ENCODE measurements at regions not wholly inside any gene's neighbourhood (a gene's known extent, or its start where the extent isn't known, plus 50 kb on each side); places are given as distances from the start of the nearest gene placed in this dataset.

GRCh38 chr14:84323978-84324377, 1206.0 kb upstream of the FLRT2 start:
- TF ChIP-seq CTCF (IDR thresholded peaks at IDR 0.05): no peak
- TF ChIP-seq POLR2AphosphoS5 (IDR thresholded peaks at IDR 0.05; ENCODE audit: low read depth, low read length): no peak
- no peak for TF ChIP-seq TCF7L2 (IDR thresholded peaks at IDR 0.05; ENCODE audit: low read depth, low read length)
- TF ChIP-seq REST (IDR thresholded peaks at IDR 0.05; ENCODE audit: insufficient read depth in 1 of 2, low read depth in 2 of 2, low read length in 1 of 2): no peak
- no peak for TF ChIP-seq SIN3A (IDR thresholded peaks at IDR 0.05; ENCODE audit: borderline replicate concordance, insufficient read depth, low read depth, low read length)
- ChIA-PET POLR2A (no interaction called here), CTCF (no interaction called here)
- Histone ChIP-seq H3K9me3 (ENCODE audit: control insufficient read depth, insufficient read depth, low read depth, low read length) (no peaks in the 10 kb centered on the region), H3K27ac (ENCODE audit: low read length) (no peak overlapping the region), H3K4me1 (ENCODE audit: control insufficient read depth, insufficient read depth, low read length) (no peaks in the 10 kb centered on the region), H3K36me3 (ENCODE audit: control insufficient read depth, insufficient read depth, low read length) (no peaks in the 10 kb centered on the region), H3K4me3 (ENCODE audit: low read depth in 2 of 2, low read length in 2 of 2) (no peak overlapping the region), H3K27me3 (ENCODE audit: control insufficient read depth, insufficient read depth, low read length) (no peaks in the 10 kb centered on the region)
- in situ Hi-C loops (cut with HindIII; ENCODE audit: low pct_unique_long_range_greater_than_20kb, low sequenced_read_pairs): no loop called here
- ATAC-seq (no peak), DNase-seq (ENCODE audit: low read depth, low spot score) (no peak)
- no TSS peak for BruUV-seq (replicated peaks)
- intact Hi-C loops (cut with micrococcal nuclease; ENCODE audit: unreplicated experiment): no loop called here

DNA sequence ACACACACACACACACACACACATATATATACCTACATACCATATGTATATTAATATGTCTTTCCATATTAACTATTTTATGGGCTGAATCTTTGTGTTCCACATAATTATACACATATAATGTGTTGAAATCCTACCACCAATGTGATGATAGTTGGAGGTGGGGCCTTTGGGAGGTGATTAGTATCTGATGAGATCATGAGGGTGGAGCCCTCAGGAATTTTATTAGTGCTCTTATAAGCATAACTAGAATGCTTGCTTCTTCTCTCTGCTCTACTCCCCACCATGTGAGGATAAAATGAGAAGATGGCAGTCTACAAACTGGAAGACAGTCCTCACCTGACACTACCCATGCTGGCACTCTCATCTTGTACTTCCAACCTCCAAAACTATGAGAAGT, 1193.5 kb upstream of the FLRT2 start:
- Histone ChIP-seq H3K4me3 (ENCODE audit: low read depth in 2 of 2, low read length in 2 of 2) (no peak overlapping the region), H3K27me3 (ENCODE audit: control insufficient read depth, insufficient read depth, low read length) (no peaks in the 10 kb centered on the region), H3K27ac (ENCODE audit: low read length) (no peak overlapping the region), H3K36me3 (ENCODE audit: control insufficient read depth, insufficient read depth, low read length) (no peaks in the 10 kb centered on the region), H3K9me3 (ENCODE audit: control insufficient read depth, insufficient read depth, low read depth, low read length) (no peaks in the 10 kb centered on the region), H3K4me1 (ENCODE audit: control insufficient read depth, insufficient read depth, low read length) (no peaks in the 10 kb centered on the region)
- POLR2A ChIA-PET: no interaction called here
- DNase-seq (ENCODE audit: low read depth, low spot score) (no peak), ATAC-seq (no peak)
- BruUV-seq (replicated peaks): no TSS peak
- in situ Hi-C loops (cut with HindIII; ENCODE audit: low pct_unique_long_range_greater_than_20kb, low sequenced_read_pairs): no loop called here
- intact Hi-C loops (cut with micrococcal nuclease; ENCODE audit: unreplicated experiment): no loop called here
- no peak for TF ChIP-seq SIN3A (IDR thresholded peaks at IDR 0.05; ENCODE audit: borderline replicate concordance, insufficient read depth, low read depth, low read length)
- no peak for TF ChIP-seq POLR2AphosphoS5 (IDR thresholded peaks at IDR 0.05; ENCODE audit: low read depth, low read length)
- no peak for TF ChIP-seq REST (IDR thresholded peaks at IDR 0.05; ENCODE audit: insufficient read depth in 1 of 2, low read depth in 2 of 2, low read length in 1 of 2)
- no peak for TF ChIP-seq CTCF (IDR thresholded peaks at IDR 0.05)
- TF ChIP-seq TCF7L2 (IDR thresholded peaks at IDR 0.05; ENCODE audit: low read depth, low read length): no peak
- CTCF ChIA-PET: no interaction called here
